GM12875 (cell line): ENCODE measurements at regions not wholly inside any gene's neighbourhood (a gene's known extent, or its start where the extent isn't known, plus 50 kb on each side); places are given as distances from the start of the nearest gene placed in this dataset.
"Not testable (repeated sequence)": the region's sequence is repeated elsewhere in the genome, so short reads cannot be mapped to it uniquely, and the experiment has no call there.

Source experiments
- H3K4me3 ChIP-seq: one replicate; pipeline ENCODE4 v1.5.1; 2011; ENCODE audit warnings: low read depth, low read length, control low read depth
- CTCF ChIP-seq: IDR thresholded peaks from 2 replicates; pipeline ENCODE4 v1.5.1; 2011; ENCODE audit warnings: low read depth, mild to moderate bottlenecking, control low read depth, inconsistent platforms, low read length, moderate library complexity, borderline replicate concordance; ENCODE audit not compliant: insufficient read depth

DNA sequence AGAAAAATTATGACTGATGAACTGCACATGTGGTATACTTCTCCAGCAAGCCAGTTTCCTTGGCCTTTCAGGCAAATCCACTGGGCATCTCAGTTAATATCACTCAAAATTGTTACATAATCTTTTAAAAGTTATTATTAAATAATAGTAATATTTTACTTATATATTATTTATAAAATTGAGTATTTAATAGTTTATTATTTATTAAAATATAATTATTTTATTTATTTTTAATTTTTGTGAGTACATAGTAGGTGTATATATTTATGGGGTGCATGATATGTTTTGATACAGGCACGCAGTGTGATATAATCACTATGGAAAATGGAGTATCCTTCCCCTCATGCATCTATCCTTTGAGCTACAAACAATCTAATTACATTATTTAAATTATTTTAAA lies 384.1 kb upstream of the LRFN5 start:
- H3K4me3 ChIP-seq = no peak overlapping the region
- TF ChIP-seq CTCF = no peak

- H3K4me3 ChIP-seq = not testable (repeated sequence)
Observed at GRCh38 chr14:41214978-41215377, 391.7 kb upstream of the LRFN5 start.

DNA sequence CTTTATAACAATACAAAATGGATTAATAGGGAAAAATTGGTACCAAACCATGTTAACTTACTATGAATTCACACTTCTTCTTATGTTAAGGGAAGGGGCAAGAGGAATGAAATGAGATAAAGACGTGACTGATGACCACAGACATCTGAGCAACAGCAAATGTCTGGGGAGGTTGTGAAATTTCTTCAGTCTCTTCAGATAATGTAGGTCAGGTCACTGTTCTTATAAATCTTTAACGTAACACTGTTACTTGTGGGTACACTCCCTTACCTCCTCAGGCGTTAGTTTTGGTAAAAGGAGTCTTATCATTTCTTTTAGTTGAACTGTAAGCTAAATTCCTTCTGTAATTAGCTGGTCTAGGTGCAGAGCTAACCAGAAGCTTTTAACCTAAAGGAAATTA lies 405.0 kb upstream of the LRFN5 start:
- TF ChIP-seq CTCF = no peak
- H3K4me3 ChIP-seq = no peak overlapping the region

DNA sequence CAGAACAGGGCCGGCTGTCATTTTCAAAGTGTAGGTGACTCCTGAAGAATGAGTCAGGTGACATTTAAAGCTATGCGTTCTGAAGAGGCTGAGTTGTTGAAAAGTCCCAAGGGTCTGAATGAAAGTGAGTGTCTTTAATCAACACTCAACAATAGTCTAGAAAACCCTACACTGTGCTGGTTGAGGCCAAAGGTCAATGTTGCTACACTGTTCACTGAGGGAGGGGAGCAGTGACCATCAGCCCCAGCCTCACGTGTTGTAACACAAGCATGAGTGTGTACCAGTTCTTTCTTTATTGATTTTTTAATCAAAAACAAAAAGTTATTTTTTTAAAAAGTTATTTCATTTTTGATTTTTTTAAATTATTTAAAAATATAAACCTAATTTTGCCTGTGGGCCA lies 418.8 kb upstream of the LRFN5 start:
- TF ChIP-seq CTCF = no peak
- no peak overlapping the region for H3K4me3 ChIP-seq

- TF ChIP-seq CTCF = no peak
- no peak overlapping the region for H3K4me3 ChIP-seq
Observed at GRCh38 chr14:41171045-41171444, 435.6 kb upstream of the LRFN5 start.

- no peak overlapping the region for H3K4me3 ChIP-seq
- no peak for TF ChIP-seq CTCF
Observed at GRCh38 chr14:41167040-41167439, 439.6 kb upstream of the LRFN5 start.

- no peak for TF ChIP-seq CTCF
Observed at GRCh38 chr14:41154143-41154807, 452.4 kb upstream of the LRFN5 start.

DNA sequence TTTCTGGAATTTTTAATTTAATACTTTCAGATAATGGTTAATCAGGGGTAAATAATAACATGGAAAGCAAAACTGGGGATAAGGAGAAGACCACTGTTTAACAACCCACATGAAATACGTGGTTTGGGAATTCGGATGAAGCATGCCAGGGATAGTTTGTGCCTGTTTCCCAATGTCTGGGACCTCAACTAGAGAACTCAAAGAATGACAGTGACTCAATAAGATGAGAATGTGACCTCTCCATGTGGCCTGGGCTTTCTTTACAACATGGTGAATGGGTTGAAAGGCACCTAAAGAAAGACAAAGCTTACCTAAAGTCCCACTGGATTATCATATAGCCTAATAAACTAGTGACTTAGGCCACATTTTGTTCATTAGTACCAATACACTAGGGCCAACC lies 460.3 kb upstream of the LRFN5 start:
- no peak for TF ChIP-seq CTCF
- no peak overlapping the region for H3K4me3 ChIP-seq

More at GRCh38 chr14:41154143-41154807, 452.4 kb upstream of the LRFN5 start:
- no peak overlapping the region for H3K4me3 ChIP-seq
